H1 (cell line): ENCODE measurements at regions not wholly inside any gene's neighbourhood (a gene's known extent, or its start where the extent isn't known, plus 50 kb on each side); places are given as distances from the start of the nearest gene placed in this dataset.

Source experiments
- CTCF ChIA-PET: fragments of 300-600 bp; sonication (Branson Sonifier 250); formaldehyde crosslinking; loops from one replicate; lab custom pipeline; 2021; ENCODE audit not compliant: partially characterized antibody; lab: Charles Lee
- POLR2A ChIA-PET: fragments of 300-600 bp; sonication (Branson Sonifier 250); formaldehyde crosslinking; loops from one replicate; lab custom pipeline; 2021; ENCODE audit warnings: inconsistent platforms; ENCODE audit not compliant: partially characterized antibody; lab: Charles Lee
- DNase-seq, 2 experiments: peaks; one replicate each; pipeline versions ENCODE4 v3.0.0 to v3.0.0-alpha.2; 2010 to 2022; ENCODE audit warnings: low spot score in 2 of 2, low read depth in 1 of 2, mixed read lengths in 1 of 2
- FAIRE-seq: peaks from 2 replicates; lab custom pipeline; 2011; peaks lifted over from hg19 to GRCh38; lab: Jason Lieb, UNC
- H2AFZ ChIP-seq: 2 replicates; pipeline ENCODE4 v1.8.1; 2012; ENCODE audit warnings: low read length, inconsistent platforms
- H2AK5ac ChIP-seq: 2 replicates; pipeline ENCODE4 v1.6.1; 2013; ENCODE audit warnings: low read depth, low read length
- H2BK120ac ChIP-seq: replicated peaks from 2 replicates; pipeline ENCODE3; 2013; ENCODE audit warnings: low read depth, low read length, inconsistent platforms
- H2BK12ac ChIP-seq: 2 replicates; pipeline ENCODE4 v1.6.1; 2013; ENCODE audit warnings: low read depth, low read length
- H2BK15ac ChIP-seq: 2 replicates; pipeline ENCODE4 v1.6.1; 2013; ENCODE audit warnings: low read length
- H2BK20ac ChIP-seq: 2 replicates; pipeline ENCODE4 v1.6.1; 2013; ENCODE audit warnings: low read length
- H2BK5ac ChIP-seq: 2 replicates; pipeline ENCODE4 v1.6.1; 2013; ENCODE audit warnings: low read depth, low read length
- H3K14ac ChIP-seq: 2 replicates; pipeline ENCODE4 v1.6.1; 2013; ENCODE audit warnings: inconsistent platforms; ENCODE audit not compliant: insufficient read length
- H3K18ac ChIP-seq: 2 replicates; pipeline ENCODE4 v1.6.1; 2013; ENCODE audit warnings: low read length; ENCODE audit errors: extremely low read depth
- H3K23ac ChIP-seq: 2 replicates; pipeline ENCODE4 v1.6.1; 2013; ENCODE audit warnings: inconsistent platforms; ENCODE audit not compliant: insufficient read length
- H3K23me2 ChIP-seq: 2 replicates; pipeline ENCODE4 v1.6.1; 2013; ENCODE audit warnings: low read depth, low read length
- H3K27ac ChIP-seq: 2 replicates; pipeline ENCODE4 v1.6.1; 2011; ENCODE audit warnings: low read depth, low read length, inconsistent platforms
- H3K27me3 ChIP-seq, 4 experiments: replicated peaks in 1 of 4; 1 replicate in 1 of 4; 2 replicates in 3 of 4; pipeline versions ENCODE4 v1.6.1 to v1.8.1; 2011 to 2013; ENCODE audit warnings: low read length in 3 of 4, mild to moderate bottlenecking in 3 of 4, inconsistent platforms in 2 of 4, mixed read lengths in 2 of 4, moderate library complexity in 1 of 4; ENCODE audit not compliant: control insufficient read depth in 3 of 4, insufficient read depth in 3 of 4; ENCODE audit errors: extremely low read depth in 1 of 4
- H3K36me3 ChIP-seq, 4 experiments: 2 replicates each; pipeline versions ENCODE4 v1.6.1 to v1.8.1; 2011 to 2013; ENCODE audit warnings: mild to moderate bottlenecking in 4 of 4, low read length in 3 of 4, moderate library complexity in 2 of 4, control low read depth in 1 of 4, inconsistent platforms in 1 of 4; ENCODE audit not compliant: insufficient read depth in 4 of 4, control insufficient read depth in 2 of 4
- H3K4ac ChIP-seq: replicated peaks from 2 replicates; pipeline ENCODE3; 2013; ENCODE audit warnings: low read length, low read depth, mixed read lengths, inconsistent platforms; ENCODE audit not compliant: insufficient read length
- H3K4me1 ChIP-seq, 4 experiments: replicated peaks in 1 of 4; 1 replicate in 1 of 4; 2 replicates in 3 of 4; pipeline versions ENCODE4 v1.6.1 to v1.8.1; 2011 to 2013; ENCODE audit warnings: low read length in 3 of 4, inconsistent platforms in 2 of 4, mixed read lengths in 1 of 4; ENCODE audit not compliant: insufficient read depth in 4 of 4, control insufficient read depth in 3 of 4
- H3K4me2 ChIP-seq, 2 experiments: 2 replicates each; pipeline versions ENCODE4 v1.6.1 to v1.8.1; 2011 to 2013; ENCODE audit warnings: low read depth in 2 of 2, low read length in 2 of 2, control low read depth in 1 of 2, inconsistent platforms in 1 of 2, mild to moderate bottlenecking in 1 of 2; ENCODE audit not compliant: insufficient read depth in 1 of 2
- H3K4me3 ChIP-seq, 4 experiments: fragments of 200-600, 300-600 bp in 1 of 4; sonication (generic), shearing (Covaris generic), sonication (Bioruptor Twin) in 1 of 4; 2 replicates each; pipeline versions ENCODE4 v1.5.1 to v1.8.1; 2011 to 2016; ENCODE audit warnings: low read length in 4 of 4, low read depth in 3 of 4, control low read depth in 2 of 4, inconsistent platforms in 2 of 4, mild to moderate bottlenecking in 2 of 4, mixed read lengths in 1 of 4, moderate library complexity in 1 of 4; ENCODE audit not compliant: insufficient read depth in 2 of 4; ENCODE audit errors: extremely low read depth in 1 of 4
- H3K56ac ChIP-seq: replicated peaks from 2 replicates; pipeline ENCODE3; 2013; ENCODE audit warnings: low read depth, mild to moderate bottlenecking, mixed read lengths, low read length, inconsistent platforms; ENCODE audit not compliant: insufficient read length
- H3K79me1 ChIP-seq: 2 replicates; pipeline ENCODE4 v1.6.1; 2013; ENCODE audit warnings: low read depth, low read length, control low read depth
- H3K79me2 ChIP-seq, 2 experiments: 2 replicates each; pipeline versions ENCODE4 v1.6.1 to v1.8.1; 2012 to 2013; ENCODE audit warnings: low read length in 2 of 2, mild to moderate bottlenecking in 2 of 2, inconsistent platforms in 1 of 2; ENCODE audit not compliant: insufficient read depth in 2 of 2, control insufficient read depth in 1 of 2
- H3K9ac ChIP-seq, 4 experiments: replicated peaks in 1 of 4; 1 replicate in 1 of 4; 2 replicates in 3 of 4; pipeline versions ENCODE4 v1.6.1 to v1.8.1; 2011 to 2013; ENCODE audit warnings: low read depth in 3 of 4, low read length in 3 of 4, control low read depth in 2 of 4, mild to moderate bottlenecking in 2 of 4, moderate library complexity in 2 of 4, inconsistent platforms in 1 of 4; ENCODE audit errors: extremely low read depth in 1 of 4
- H3K9me3 ChIP-seq, 2 experiments: 2 replicates each; pipeline versions ENCODE4 v1.6.1 to v1.8.1; 2012 to 2013; ENCODE audit warnings: mild to moderate bottlenecking in 2 of 2, moderate library complexity in 2 of 2, control low read depth in 1 of 2, inconsistent platforms in 1 of 2, low read depth in 1 of 2, low read length in 1 of 2, mixed read lengths in 1 of 2; ENCODE audit not compliant: insufficient read depth in 2 of 2
- H4K20me1 ChIP-seq, 2 experiments: replicated peaks in 1 of 2; 2 replicates each; pipeline versions ENCODE3 to v1.8.1; 2011 to 2013; ENCODE audit warnings: inconsistent platforms in 2 of 2, low read length in 2 of 2, mild to moderate bottlenecking in 1 of 2; ENCODE audit not compliant: insufficient read depth in 2 of 2, control insufficient read depth in 1 of 2
- H4K5ac ChIP-seq: 2 replicates; pipeline ENCODE4 v1.6.1; 2013; ENCODE audit warnings: low read length, low read depth, mixed read lengths, inconsistent platforms; ENCODE audit not compliant: insufficient read length
- H4K8ac ChIP-seq: 2 replicates; pipeline ENCODE4 v1.8.0; 2013; ENCODE audit warnings: mild to moderate bottlenecking, moderate library complexity, low read length, inconsistent platforms; ENCODE audit not compliant: insufficient read depth; ENCODE audit errors: extremely low read depth
- H4K91ac ChIP-seq: replicated peaks from 2 replicates; pipeline ENCODE3; 2013; ENCODE audit warnings: low read length, mixed read lengths, inconsistent platforms; ENCODE audit not compliant: insufficient read length
- BRCA1 ChIP-seq: IDR thresholded peaks from 2 replicates; pipeline ENCODE4 v1.6.1; 2012; ENCODE audit warnings: low read depth, low read length, improper control_type of control experiment
- CBX5 ChIP-seq: fragments of 300-800, 300-1000 bp; sonication (generic); IDR thresholded peaks from 2 replicates; pipeline ENCODE4 v1.7.1; 2016; ENCODE audit warnings: antibody characterized with exemption, low read length, low read depth
- CHD1 ChIP-seq: IDR thresholded peaks from 2 replicates; pipeline ENCODE4 v1.6.1; 2012; ENCODE audit warnings: low read depth, low read length, improper control_type of control experiment
- GTF2F1 ChIP-seq: IDR thresholded peaks from 2 replicates; pipeline ENCODE4 v1.6.1; 2012; ENCODE audit warnings: low read depth, low read length, improper control_type of control experiment, borderline replicate concordance
- HDAC2 ChIP-seq, 2 experiments: fragments of 300-600 bp in 1 of 2; sonication (generic) in 1 of 2; IDR thresholded peaks; 2 replicates each; pipeline ENCODE4 v1.6.1; 2011 to 2012; ENCODE audit warnings: low read depth in 2 of 2, low read length in 2 of 2, mild to moderate bottlenecking in 2 of 2, moderate library complexity in 2 of 2, borderline replicate concordance in 1 of 2, inconsistent platforms in 1 of 2
- POLR2A ChIP-seq, 2 experiments: IDR thresholded peaks; 1 replicate in 1 of 2; 2 replicates in 1 of 2; pipeline ENCODE4 v1.6.1; 2011; ENCODE audit warnings: low read depth in 2 of 2, low read length in 2 of 2, mild to moderate bottlenecking in 2 of 2; ENCODE audit errors: control extremely low read depth in 1 of 2
- POLR2AphosphoS5 ChIP-seq: IDR thresholded peaks from 2 replicates; pipeline ENCODE4 v1.6.1; 2011; ENCODE audit warnings: low read depth, low read length
- SP1 ChIP-seq: IDR thresholded peaks from 2 replicates; pipeline ENCODE4 v1.6.1; 2011; ENCODE audit warnings: low read depth, low read length
- SRF ChIP-seq: IDR thresholded peaks from 2 replicates; pipeline ENCODE4 v1.6.1; 2011; ENCODE audit warnings: mild to moderate bottlenecking, low read depth, low read length, moderate library complexity
- WGBS, 2 experiments: shearing (Covaris generic) in 1 of 2; methylation state at CpG; one replicate each; pipeline versions ENCODE4 v1.1.6 to v1.1.7; 2013 to 2015; ENCODE audit warnings: low lambda C conversion rate in 2 of 2, mixed read lengths in 2 of 2, inconsistent platforms in 1 of 2, low coverage in 1 of 2, missing lambda C conversion rate in 1 of 2; ENCODE audit not compliant: insufficient replicate concordance in 2 of 2, insufficient coverage in 1 of 2, insufficient read length in 1 of 2; ENCODE audit errors: extremely low coverage in 1 of 2, missing lambda C conversion rate in 1 of 2; 5-methylcytosine and 5-hydroxymethylcytosine counted together
- TF ChIP-seq, protein P1 (sequence below): IDR thresholded peaks from 2 replicates; pipeline ENCODE4 v1.6.1; 2012; ENCODE audit warnings: inconsistent platforms

- no peak for FAIRE-seq
- POLR2A ChIA-PET, result no interaction called here
- no peak overlapping the region for H2BK120ac ChIP-seq
- no peaks in the 10 kb centered on the region for H4K20me1 ChIP-seq
- H3K4me2 ChIP-seq, result no peak overlapping the region
- H3K36me3 ChIP-seq, result no peaks in the 10 kb centered on the region
- H3K9ac ChIP-seq, result no peak overlapping the region
- H3K27ac ChIP-seq, result no peak overlapping the region
- H3K4me1 ChIP-seq, result no peaks in the 10 kb centered on the region; a peak in 2 of 7 replicates
- H3K23ac ChIP-seq, result no peak overlapping the region
- H3K4ac ChIP-seq, result no peak overlapping the region
- H3K79me1 ChIP-seq, result no peaks in the 10 kb centered on the region
- 100% methylated on average over 2 of the region's 2 CpGs; no CpG with 5 or more reads in 1 of the 2 experiments for WGBS, 2 experiments
- H2AK5ac ChIP-seq, result no peak overlapping the region
- H3K56ac ChIP-seq, result no peak overlapping the region
- no peak overlapping the region for H3K14ac ChIP-seq
- no peak for DNase-seq
- no peak overlapping the region for H2BK12ac ChIP-seq
- H2BK5ac ChIP-seq, result no peak overlapping the region
- CTCF ChIA-PET, result interaction anchor here (0.6 to 0.9 kb wide), 2 partner anchors 16 to 296 kb away, joined by 3 read pairs; no protein-coding TSS in a partner anchor
- no peak overlapping the region for H4K8ac ChIP-seq
- H4K5ac ChIP-seq, result no peak overlapping the region
- H4K91ac ChIP-seq, result no peak overlapping the region
- H3K18ac ChIP-seq, result no peak overlapping the region
- H2BK15ac ChIP-seq, result no peak overlapping the region
- H3K23me2 ChIP-seq, result no peaks in the 10 kb centered on the region
- no peak overlapping the region for H2AFZ ChIP-seq
- H3K9me3 ChIP-seq, result no peaks in the 10 kb centered on the region
- H3K27me3 ChIP-seq, result no peaks in the 10 kb centered on the region
- H3K79me2 ChIP-seq, result no peaks in the 10 kb centered on the region
- H2BK20ac ChIP-seq, result no peak overlapping the region
- no peak overlapping the region for H3K4me3 ChIP-seq
- TF ChIP-seq, protein P1, sequence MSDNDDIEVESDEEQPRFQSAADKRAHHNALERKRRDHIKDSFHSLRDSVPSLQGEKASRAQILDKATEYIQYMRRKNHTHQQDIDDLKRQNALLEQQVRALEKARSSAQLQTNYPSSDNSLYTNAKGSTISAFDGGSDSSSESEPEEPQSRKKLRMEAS, result no peak
- TF ChIP-seq BRCA1, result no peak
- TF ChIP-seq POLR2A (IDR thresholded peaks at IDR 0.05; ENCODE audit: control extremely low read depth in 1 of 2, low read depth in 2 of 2, low read length in 2 of 2), result no peak
- TF ChIP-seq CHD1, result no peak
- no peak for TF ChIP-seq POLR2AphosphoS5
- no peak for TF ChIP-seq HDAC2 (IDR thresholded peaks at IDR 0.05; ENCODE audit: borderline replicate concordance in 1 of 2, low read depth in 2 of 2, low read length in 2 of 2)
- TF ChIP-seq SRF, result no peak
- TF ChIP-seq GTF2F1, result no peak
- no peak for TF ChIP-seq SP1
- no peak for TF ChIP-seq CBX5
These were observed 82.5 kb upstream of the XIRP2 start for GRCh38 chr2:166805753-166806152.
